Bronchial epithelial cell (primary cell): ENCODE measurements at regions not wholly inside any gene's neighbourhood (a gene's known extent, or its start where the extent isn't known, plus 50 kb on each side); places are given as distances from the start of the nearest gene placed in this dataset.

ENCODE experiments used
- DNase-seq: peaks from one replicate; pipeline ENCODE4 v3.0.0-alpha.2; 2010; ENCODE audit warnings: low read depth
- FAIRE-seq: peaks from 2 replicates; lab custom pipeline; 2011; peaks lifted over from hg19 to GRCh38; lab: Jason Lieb, UNC
- H3K27me3 ChIP-seq: 2 replicates; pipeline ENCODE4 v1.5.1; 2011; ENCODE audit warnings: low read length; ENCODE audit not compliant: control insufficient read depth, insufficient read depth
- H3K36me3 ChIP-seq: 2 replicates; pipeline ENCODE4 v1.5.1; 2011; ENCODE audit warnings: low read length; ENCODE audit not compliant: control insufficient read depth, insufficient read depth
- H3K4me3 ChIP-seq: 2 replicates; pipeline ENCODE4 v1.5.1; 2011; ENCODE audit warnings: mild to moderate bottlenecking, low read depth, low read length, control low read depth
- CTCF ChIP-seq: IDR thresholded peaks from 2 replicates; pipeline ENCODE4 v1.5.1; 2011; ENCODE audit warnings: mild to moderate bottlenecking, moderate library complexity, low read length, control low read depth, inconsistent platforms; ENCODE audit not compliant: insufficient read depth, severe bottlenecking

DNA sequence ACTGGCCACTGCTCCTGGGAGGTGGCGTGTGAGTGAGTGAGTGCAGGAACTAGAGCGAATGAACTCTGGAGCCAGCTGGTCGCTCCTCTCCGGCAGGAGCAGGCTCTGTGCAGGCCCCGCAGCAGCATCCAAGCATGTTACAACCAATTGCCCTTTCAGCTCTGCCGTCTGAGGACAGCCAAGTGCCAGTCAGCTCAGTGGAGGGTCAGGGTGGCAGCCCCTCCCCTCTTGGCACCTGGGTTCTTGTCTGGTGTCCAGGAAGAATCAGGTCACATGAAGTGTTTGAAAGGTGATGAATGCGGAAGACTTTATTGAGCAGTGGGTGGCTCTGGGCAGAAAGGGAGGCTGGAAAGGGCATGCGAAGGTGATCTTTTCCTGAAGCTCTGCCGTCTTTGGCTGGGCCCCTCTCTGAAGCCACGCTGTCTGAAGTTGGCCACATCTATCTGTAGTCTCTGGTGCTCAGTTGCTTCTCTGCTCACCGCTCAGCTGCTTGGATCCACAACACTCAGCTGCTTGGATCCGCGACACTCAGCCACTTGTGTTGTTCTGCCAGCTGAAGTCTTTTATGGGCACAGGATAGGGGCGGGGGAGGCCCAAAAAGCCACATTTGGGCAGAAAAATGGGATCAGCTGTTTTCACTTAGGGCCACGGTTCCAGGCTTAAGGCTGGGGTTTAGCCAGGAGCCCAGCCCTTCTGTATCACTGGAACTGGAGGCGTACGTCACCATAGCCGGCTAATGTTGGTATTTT, 139.8 kb downstream of the ADSS2 start:
- no peak overlapping the region for H3K4me3 ChIP-seq
- no peak for FAIRE-seq
- no peaks in the 10 kb centered on the region for H3K36me3 ChIP-seq
- no peak for TF ChIP-seq CTCF
- no peaks in the 10 kb centered on the region for H3K27me3 ChIP-seq
- no peak for DNase-seq

- FAIRE-seq: no peak
- no peak for DNase-seq
- Histone ChIP-seq H3K36me3 (no peaks in the 10 kb centered on the region), H3K27me3 (no peaks in the 10 kb centered on the region), H3K4me3 (no peak overlapping the region)
- TF ChIP-seq CTCF: no peak
Measured at GRCh38 chr1:244313346-244313745, 138.4 kb downstream of the ADSS2 start.

- Histone ChIP-seq H3K27me3 (no peaks in the 10 kb centered on the region), H3K4me3 (no peak overlapping the region), H3K36me3 (no peaks in the 10 kb centered on the region)
- DNase-seq (no peak), FAIRE-seq (no peak)
- no peak for TF ChIP-seq CTCF
Measured at GRCh38 chr1:244314921-244315559, 136.7 kb downstream of the ADSS2 start.

- Histone ChIP-seq H3K36me3 (no peaks in the 10 kb centered on the region), H3K27me3 (no peaks in the 10 kb centered on the region), H3K4me3 (no peak overlapping the region)
- no peak for FAIRE-seq
- no peak for DNase-seq
- TF ChIP-seq CTCF: no peak
Measured at GRCh38 chr1:244315996-244316395, 135.7 kb downstream of the ADSS2 start.

DNA sequence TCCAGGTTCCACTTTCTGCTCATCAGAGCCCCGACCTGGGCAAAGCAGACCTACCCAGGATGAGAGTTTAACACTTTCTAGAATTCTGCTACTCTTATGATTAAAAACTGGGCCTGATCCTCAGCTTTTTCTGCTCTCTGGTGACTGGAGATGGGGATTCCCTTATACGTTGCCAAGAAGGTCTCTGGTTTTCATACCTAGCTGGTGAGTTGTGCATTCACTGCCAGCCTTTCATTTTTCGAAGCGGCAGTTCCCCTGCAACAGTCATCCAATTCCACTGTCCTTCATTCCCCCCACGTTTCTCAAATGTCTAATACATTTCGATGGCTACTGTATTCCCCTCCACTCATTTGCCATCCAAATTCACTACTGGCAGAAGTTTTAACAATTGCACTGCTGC, 135.3 kb downstream of the ADSS2 start:
- H3K27me3 ChIP-seq: no peaks in the 10 kb centered on the region
- no peaks in the 10 kb centered on the region for H3K36me3 ChIP-seq
- DNase-seq: no peak
- no peak overlapping the region for H3K4me3 ChIP-seq
- no peak for FAIRE-seq
- TF ChIP-seq CTCF: no peak
